GM23338 (cell line): ENCODE measurements at regions not wholly inside any gene's neighbourhood (a gene's known extent, or its start where the extent isn't known, plus 50 kb on each side); places are given as distances from the start of the nearest gene placed in this dataset.

Source experiments
- ATAC-seq: fragments of 200-7000 bp; cut with Tn5 transposase; 3 replicates; pipeline ENCODE4 v1.9.1; 2020
- DNase-seq: peaks from one replicate; pipeline ENCODE4 v3.0.0-alpha.2; 2015; ENCODE audit warnings: low spot score
- H2AFZ ChIP-seq: fragments of 200-600 bp; sonication (generic); 2 replicates; pipeline ENCODE4 v1.8.0; 2016; ENCODE audit warnings: antibody characterized with exemption, mild to moderate bottlenecking, moderate library complexity
- H3F3A ChIP-seq: fragments of 200-600 bp; sonication (generic); replicated peaks from 2 replicates; pipeline ENCODE4 v1.8.0; 2017; ENCODE audit warnings: antibody characterized with exemption, mixed run types, low read depth
- H3K27ac ChIP-seq: fragments of 200-600 bp; sonication (generic); 2 replicates; pipeline ENCODE4 v1.6.1; 2016; ENCODE audit warnings: low read depth
- H3K27me3 ChIP-seq: fragments of 200-600 bp; sonication (generic); 2 replicates; pipeline ENCODE4 v1.8.0; 2016; ENCODE audit warnings: mild to moderate bottlenecking, mixed run types, moderate library complexity; ENCODE audit not compliant: insufficient read depth
- H3K36me3 ChIP-seq: fragments of 200-600 bp; sonication (generic); 2 replicates; pipeline ENCODE4 v1.8.0; 2016; ENCODE audit warnings: mild to moderate bottlenecking; ENCODE audit not compliant: insufficient read depth
- H3K4me1 ChIP-seq: fragments of 200-600 bp; sonication (generic); 2 replicates; pipeline ENCODE4 v1.8.0; 2016; ENCODE audit warnings: mild to moderate bottlenecking, moderate library complexity; ENCODE audit not compliant: insufficient read depth
- H3K4me2 ChIP-seq: fragments of 200-600 bp; sonication (generic); 2 replicates; pipeline ENCODE4 v1.7.1; 2017; ENCODE audit warnings: mixed run types
- H3K4me3 ChIP-seq: fragments of 200-600 bp; sonication (generic); 2 replicates; pipeline ENCODE4 v1.6.1; 2016; ENCODE audit warnings: mixed run types
- H3K79me2 ChIP-seq: fragments of 200-600 bp; sonication (generic); replicated peaks from 2 replicates; pipeline ENCODE4 v1.8.0; 2017; ENCODE audit warnings: mild to moderate bottlenecking; ENCODE audit not compliant: insufficient read depth
- H3K9me2 ChIP-seq: fragments of 200-600 bp; sonication (generic); 2 replicates; pipeline ENCODE4 v1.8.0; 2017; ENCODE audit not compliant: insufficient read depth
- H4K20me1 ChIP-seq: fragments of 200-600 bp; sonication (generic); replicated peaks from 2 replicates; pipeline ENCODE4 v1.8.0; 2017; ENCODE audit warnings: mild to moderate bottlenecking; ENCODE audit not compliant: insufficient read depth
- H3K27ac Mint-ChIP-seq: 2 replicates; pipeline ENCODE4 v1.8.0; 2020; ENCODE audit warnings: inconsistent platforms, mild to moderate bottlenecking, moderate library complexity, mixed read lengths
- H3K27me3 Mint-ChIP-seq: 3 replicates; pipeline ENCODE4 v1.8.0; 2022; ENCODE audit warnings: low read depth, mild to moderate bottlenecking, moderate library complexity, mixed read lengths, inconsistent platforms; ENCODE audit not compliant: insufficient read depth, poor library complexity
- H3K36me3 Mint-ChIP-seq: 3 replicates; pipeline ENCODE4 v1.8.0; 2021; ENCODE audit warnings: low read depth, mild to moderate bottlenecking, inconsistent platforms, moderate library complexity, mixed read lengths
- H3K4me1 Mint-ChIP-seq: 3 replicates; pipeline ENCODE4 v1.8.0; 2020; ENCODE audit warnings: mild to moderate bottlenecking, inconsistent platforms, mixed read lengths
- H3K4me3 Mint-ChIP-seq: 3 replicates; pipeline ENCODE4 v1.8.0; 2021; ENCODE audit warnings: moderate library complexity, mild to moderate bottlenecking, inconsistent platforms, mixed read lengths
- H3K9me3 Mint-ChIP-seq: 3 replicates; pipeline ENCODE4 v1.8.0; 2020; ENCODE audit warnings: moderate library complexity, mild to moderate bottlenecking, inconsistent platforms, mixed read lengths
- CREB1 ChIP-seq: fragments of 250-450 bp; sonication (Bioruptor Pico); IDR thresholded peaks from 2 replicates; pipeline ENCODE4 v1.5.0; 2020; ENCODE audit warnings: low read depth, mild to moderate bottlenecking, moderate library complexity
- ETS1 ChIP-seq: IDR thresholded peaks from 2 replicates; pipeline ENCODE4 v1.6.1; 2016; ENCODE audit warnings: antibody characterized with exemption
- EZH2 ChIP-seq: fragments of 200-600 bp; sonication (generic); IDR thresholded peaks from one replicate; pipeline ENCODE4 v1.8.0; 2017; ENCODE audit warnings: antibody characterized with exemption, mild to moderate bottlenecking, low read depth; ENCODE audit not compliant: unreplicated experiment
- EZH2phosphoT487 ChIP-seq: fragments of 200-600 bp; sonication (generic); IDR thresholded peaks from one replicate; pipeline ENCODE4 v1.8.1; 2018; ENCODE audit warnings: antibody characterized with exemption; ENCODE audit not compliant: unreplicated experiment
- JUNB ChIP-seq: IDR thresholded peaks from one replicate; pipeline ENCODE4 v1.6.1; 2016; ENCODE audit warnings: antibody characterized with exemption; ENCODE audit not compliant: unreplicated experiment
- NANOG ChIP-seq: IDR thresholded peaks from 2 replicates; pipeline ENCODE4 v1.6.1; 2016; ENCODE audit warnings: antibody characterized with exemption, borderline replicate concordance
- POLR2AphosphoS5 ChIP-seq: IDR thresholded peaks from 2 replicates; pipeline ENCODE4 v1.6.1; 2016; ENCODE audit warnings: antibody characterized with exemption, low read depth
- STAT1 ChIP-seq: IDR thresholded peaks from one replicate; pipeline ENCODE4 v1.6.1; 2016; ENCODE audit warnings: antibody characterized with exemption; ENCODE audit not compliant: unreplicated experiment
- ZNF114 ChIP-seq: fragments of 250-450 bp; sonication (Bioruptor Pico); IDR thresholded peaks from 2 replicates; pipeline ENCODE4 v1.5.0; 2020; ENCODE audit warnings: mild to moderate bottlenecking, moderate library complexity
- ZNF331 ChIP-seq: fragments of 250-450 bp; sonication (Bioruptor Pico); IDR thresholded peaks from 2 replicates; pipeline ENCODE4 v1.5.0; 2020; ENCODE audit warnings: low read depth, mild to moderate bottlenecking, moderate library complexity
- ZNF462 ChIP-seq: fragments of 250-450 bp; sonication (Bioruptor Pico); IDR thresholded peaks from 2 replicates; pipeline ENCODE4 v1.5.0; 2020; ENCODE audit warnings: mild to moderate bottlenecking, moderate library complexity
- TF ChIP-seq, protein P1 (sequence below): IDR thresholded peaks from one replicate; pipeline ENCODE4 v1.6.1; 2018; ENCODE audit warnings: antibody characterized with exemption; ENCODE audit not compliant: unreplicated experiment
- TF ChIP-seq, protein P2 (sequence below), 2 experiments: fragments of 200-600 bp in 1 of 2; sonication (generic) in 1 of 2; conservative IDR thresholded peaks; 2 replicates each; pipeline versions ENCODE4 v1.5.1 to v1.6.1; 2016 to 2017; ENCODE audit warnings: antibody characterized with exemption in 2 of 2, low read depth in 2 of 2, mild to moderate bottlenecking in 2 of 2, moderate library complexity in 1 of 2

GRCh38 chr5:155903791-155904190 is 423.2 kb upstream of the SGCD start:
- H3K27ac ChIP-seq = no peak overlapping the region
- H3K36me3 ChIP-seq = no peaks in the 10 kb centered on the region
- DNase-seq = no peak
- H4K20me1 ChIP-seq = no peaks in the 10 kb centered on the region
- no peaks in the 10 kb centered on the region for H3K27me3 ChIP-seq
- H3K4me1 ChIP-seq = no peaks in the 10 kb centered on the region
- no peaks in the 10 kb centered on the region for H3K9me2 ChIP-seq
- H3K4me1 Mint-ChIP-seq = no peaks in the 10 kb centered on the region
- H2AFZ ChIP-seq = no peak overlapping the region
- no peaks in the 10 kb centered on the region for H3F3A ChIP-seq
- H3K4me2 ChIP-seq = no peak overlapping the region
- no peak overlapping the region for H3K27ac Mint-ChIP-seq
- no peaks in the 10 kb centered on the region for H3K9me3 Mint-ChIP-seq
- no peak overlapping the region for H3K4me3 ChIP-seq
- no peaks in the 10 kb centered on the region for H3K27me3 Mint-ChIP-seq
- H3K36me3 Mint-ChIP-seq = no peaks in the 10 kb centered on the region
- TF ChIP-seq EZH2 (no peak), JUNB (no peak), NANOG (no peak), ZNF331 (CRISPR knock-in tag) (no peak), CREB1 (CRISPR knock-in tag) (no peak), ETS1 (no peak), ZNF114 (no peak), STAT1 (no peak), ZNF462 (no peak), POLR2AphosphoS5 (no peak), EZH2phosphoT487 (no peak)
- TF ChIP-seq, protein P1, sequence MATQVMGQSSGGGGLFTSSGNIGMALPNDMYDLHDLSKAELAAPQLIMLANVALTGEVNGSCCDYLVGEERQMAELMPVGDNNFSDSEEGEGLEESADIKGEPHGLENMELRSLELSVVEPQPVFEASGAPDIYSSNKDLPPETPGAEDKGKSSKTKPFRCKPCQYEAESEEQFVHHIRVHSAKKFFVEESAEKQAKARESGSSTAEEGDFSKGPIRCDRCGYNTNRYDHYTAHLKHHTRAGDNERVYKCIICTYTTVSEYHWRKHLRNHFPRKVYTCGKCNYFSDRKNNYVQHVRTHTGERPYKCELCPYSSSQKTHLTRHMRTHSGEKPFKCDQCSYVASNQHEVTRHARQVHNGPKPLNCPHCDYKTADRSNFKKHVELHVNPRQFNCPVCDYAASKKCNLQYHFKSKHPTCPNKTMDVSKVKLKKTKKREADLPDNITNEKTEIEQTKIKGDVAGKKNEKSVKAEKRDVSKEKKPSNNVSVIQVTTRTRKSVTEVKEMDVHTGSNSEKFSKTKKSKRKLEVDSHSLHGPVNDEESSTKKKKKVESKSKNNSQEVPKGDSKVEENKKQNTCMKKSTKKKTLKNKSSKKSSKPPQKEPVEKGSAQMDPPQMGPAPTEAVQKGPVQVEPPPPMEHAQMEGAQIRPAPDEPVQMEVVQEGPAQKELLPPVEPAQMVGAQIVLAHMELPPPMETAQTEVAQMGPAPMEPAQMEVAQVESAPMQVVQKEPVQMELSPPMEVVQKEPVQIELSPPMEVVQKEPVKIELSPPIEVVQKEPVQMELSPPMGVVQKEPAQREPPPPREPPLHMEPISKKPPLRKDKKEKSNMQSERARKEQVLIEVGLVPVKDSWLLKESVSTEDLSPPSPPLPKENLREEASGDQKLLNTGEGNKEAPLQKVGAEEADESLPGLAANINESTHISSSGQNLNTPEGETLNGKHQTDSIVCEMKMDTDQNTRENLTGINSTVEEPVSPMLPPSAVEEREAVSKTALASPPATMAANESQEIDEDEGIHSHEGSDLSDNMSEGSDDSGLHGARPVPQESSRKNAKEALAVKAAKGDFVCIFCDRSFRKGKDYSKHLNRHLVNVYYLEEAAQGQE = no peak
- TF ChIP-seq, protein P2, sequence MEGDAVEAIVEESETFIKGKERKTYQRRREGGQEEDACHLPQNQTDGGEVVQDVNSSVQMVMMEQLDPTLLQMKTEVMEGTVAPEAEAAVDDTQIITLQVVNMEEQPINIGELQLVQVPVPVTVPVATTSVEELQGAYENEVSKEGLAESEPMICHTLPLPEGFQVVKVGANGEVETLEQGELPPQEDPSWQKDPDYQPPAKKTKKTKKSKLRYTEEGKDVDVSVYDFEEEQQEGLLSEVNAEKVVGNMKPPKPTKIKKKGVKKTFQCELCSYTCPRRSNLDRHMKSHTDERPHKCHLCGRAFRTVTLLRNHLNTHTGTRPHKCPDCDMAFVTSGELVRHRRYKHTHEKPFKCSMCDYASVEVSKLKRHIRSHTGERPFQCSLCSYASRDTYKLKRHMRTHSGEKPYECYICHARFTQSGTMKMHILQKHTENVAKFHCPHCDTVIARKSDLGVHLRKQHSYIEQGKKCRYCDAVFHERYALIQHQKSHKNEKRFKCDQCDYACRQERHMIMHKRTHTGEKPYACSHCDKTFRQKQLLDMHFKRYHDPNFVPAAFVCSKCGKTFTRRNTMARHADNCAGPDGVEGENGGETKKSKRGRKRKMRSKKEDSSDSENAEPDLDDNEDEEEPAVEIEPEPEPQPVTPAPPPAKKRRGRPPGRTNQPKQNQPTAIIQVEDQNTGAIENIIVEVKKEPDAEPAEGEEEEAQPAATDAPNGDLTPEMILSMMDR (conservative IDR thresholded peaks at IDR 0.05; ENCODE audit: low read depth in 2 of 2) = no peak
- no peak for ATAC-seq
- no peak overlapping the region for H3K4me3 Mint-ChIP-seq
- H3K79me2 ChIP-seq = no peaks in the 10 kb centered on the region
